HEK293T (cell line): ENCODE measurements at regions not wholly inside any gene's neighbourhood (a gene's known extent, or its start where the extent isn't known, plus 50 kb on each side); places are given as distances from the start of the nearest gene placed in this dataset.

Source experiments
- CTCF ChIA-PET: fragments of 350-600 bp; formaldehyde crosslinking; extraction: SDS; loops from one replicate; lab custom pipeline; 2021; ENCODE audit warnings: antibody characterized with exemption, inconsistent platforms; lab: Yijun Ruan, JAX
- POLR2A ChIA-PET: fragments of 350-600 bp; formaldehyde crosslinking; extraction: SDS; loops from one replicate; lab custom pipeline; 2020; ENCODE audit warnings: antibody characterized with exemption, inconsistent platforms; lab: Yijun Ruan, JAX
- DNase-seq: peaks from one replicate; pipeline ENCODE4 v3.0.0; 2012; ENCODE audit warnings: mixed read lengths; ENCODE audit errors: extremely low spot score
- ARNT ChIP-seq: fragments of 450-650 bp; IDR thresholded peaks from 2 replicates; pipeline ENCODE4 v1.6.1; 2017; ENCODE audit warnings: mild to moderate bottlenecking
- BHLHE40 ChIP-seq: fragments of 450-650 bp; IDR thresholded peaks from 2 replicates; pipeline ENCODE4 v1.6.1; 2016; ENCODE audit warnings: mild to moderate bottlenecking, moderate library complexity, borderline replicate concordance
- CTBP1 ChIP-seq: fragments of 450-650 bp; IDR thresholded peaks from 2 replicates; pipeline ENCODE4 v1.6.1; 2016; ENCODE audit warnings: borderline replicate concordance
- ELF4 ChIP-seq: fragments of 450-650 bp; IDR thresholded peaks from 2 replicates; pipeline ENCODE4 v1.6.1; 2017; ENCODE audit warnings: antibody characterized with exemption
- FOXA1 ChIP-seq: fragments of 450-650 bp; IDR thresholded peaks from 2 replicates; pipeline ENCODE4 v1.6.1; 2016; ENCODE audit warnings: mild to moderate bottlenecking
- FOXK2 ChIP-seq: fragments of 450-650 bp; IDR thresholded peaks from 2 replicates; pipeline ENCODE4 v1.6.1; 2016; ENCODE audit warnings: mild to moderate bottlenecking
- FOXM1 ChIP-seq: fragments of 450-650 bp; IDR thresholded peaks from 2 replicates; pipeline ENCODE4 v1.6.1; 2017; ENCODE audit warnings: mild to moderate bottlenecking, borderline replicate concordance
- HDGF ChIP-seq: fragments of 450-650 bp; IDR thresholded peaks from 2 replicates; pipeline ENCODE4 v1.6.1; 2017; ENCODE audit warnings: antibody characterized with exemption, borderline replicate concordance
- L3MBTL2 ChIP-seq: fragments of 450-650 bp; conservative IDR thresholded peaks from 2 replicates; pipeline ENCODE4 v1.6.1; 2016; ENCODE audit warnings: mild to moderate bottlenecking
- LEF1 ChIP-seq: fragments of 450-650 bp; IDR thresholded peaks from 2 replicates; pipeline ENCODE4 v1.6.1; 2017; ENCODE audit warnings: mild to moderate bottlenecking, borderline replicate concordance
- NFRKB ChIP-seq: fragments of 450-650 bp; IDR thresholded peaks from 2 replicates; pipeline ENCODE4 v1.6.1; 2016; ENCODE audit warnings: mild to moderate bottlenecking, moderate library complexity
- SP1 ChIP-seq: fragments of 450-650 bp; IDR thresholded peaks from 2 replicates; pipeline ENCODE4 v1.6.1; 2017
- SUZ12 ChIP-seq: fragments of 450-650 bp; IDR thresholded peaks from 2 replicates; pipeline ENCODE4 v1.6.1; 2016; ENCODE audit warnings: mild to moderate bottlenecking
- TARDBP ChIP-seq: fragments of 450-650 bp; IDR thresholded peaks from 2 replicates; pipeline ENCODE4 v1.6.1; 2016
- ZNF384 ChIP-seq: fragments of 450-650 bp; IDR thresholded peaks from 2 replicates; pipeline ENCODE4 v1.6.1; 2016
- TF ChIP-seq, protein P1 (sequence below): fragments of 450-650 bp; IDR thresholded peaks from 2 replicates; pipeline ENCODE4 v1.6.1; 2016

DNA sequence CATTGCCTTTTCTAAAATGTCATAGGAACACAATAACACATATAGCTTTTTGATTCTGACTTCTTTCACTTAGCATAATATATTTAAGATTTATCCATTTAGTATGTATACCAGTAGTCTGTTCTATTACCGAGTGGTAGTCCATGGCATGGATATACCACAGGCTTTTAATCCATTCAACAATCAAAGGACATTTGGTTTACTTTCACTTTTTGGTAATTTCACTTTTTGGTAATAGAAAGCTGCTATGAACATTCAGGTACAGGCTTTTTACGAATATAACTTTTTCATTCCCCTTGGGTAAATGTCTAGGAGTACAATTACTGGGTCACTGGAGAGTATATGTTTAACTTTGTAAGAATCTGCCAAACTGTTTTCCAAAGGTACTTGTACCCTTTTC, 100.7 kb upstream of the PRICKLE1 start:
- TF ChIP-seq, protein P1, sequence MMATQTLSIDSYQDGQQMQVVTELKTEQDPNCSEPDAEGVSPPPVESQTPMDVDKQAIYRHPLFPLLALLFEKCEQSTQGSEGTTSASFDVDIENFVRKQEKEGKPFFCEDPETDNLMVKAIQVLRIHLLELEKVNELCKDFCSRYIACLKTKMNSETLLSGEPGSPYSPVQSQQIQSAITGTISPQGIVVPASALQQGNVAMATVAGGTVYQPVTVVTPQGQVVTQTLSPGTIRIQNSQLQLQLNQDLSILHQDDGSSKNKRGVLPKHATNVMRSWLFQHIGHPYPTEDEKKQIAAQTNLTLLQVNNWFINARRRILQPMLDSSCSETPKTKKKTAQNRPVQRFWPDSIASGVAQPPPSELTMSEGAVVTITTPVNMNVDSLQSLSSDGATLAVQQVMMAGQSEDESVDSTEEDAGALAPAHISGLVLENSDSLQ = no peak
- TF ChIP-seq FOXM1 (no peak), L3MBTL2 (no peak)
- ChIA-PET POLR2A (no interaction called here), CTCF (no interaction called here)
- DNase-seq = no peak

DNA sequence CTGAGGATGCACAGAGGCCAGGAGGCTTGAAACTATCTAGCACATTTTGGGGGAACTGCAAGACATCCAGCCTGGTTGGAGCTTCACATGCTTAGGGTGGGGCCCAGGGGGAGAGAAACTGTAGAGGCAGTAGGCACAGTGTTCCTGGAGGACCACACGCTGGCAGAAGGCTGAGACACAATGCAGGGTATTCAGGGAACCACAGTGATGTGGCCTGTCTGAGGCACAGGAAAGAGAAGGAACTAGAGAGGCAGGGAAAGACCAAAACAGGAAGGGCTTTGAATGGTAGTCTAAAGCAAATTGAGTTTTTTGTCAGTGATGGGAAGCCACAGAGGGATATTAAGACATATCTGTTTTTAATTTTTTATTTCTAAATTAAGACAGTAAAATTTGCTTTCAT, 100.2 kb upstream of the PRICKLE1 start:
- ChIA-PET CTCF (no interaction called here), POLR2A (no interaction called here)
- no peak for DNase-seq
- no peak for TF ChIP-seq CTBP1
- no peak for TF ChIP-seq SUZ12
- no peak for TF ChIP-seq ZNF384
- no peak for TF ChIP-seq LEF1
- no peak for TF ChIP-seq SP1
- no peak for TF ChIP-seq L3MBTL2
- TF ChIP-seq BHLHE40 = no peak
- TF ChIP-seq ARNT = no peak
- TF ChIP-seq FOXM1 = no peak
- TF ChIP-seq NFRKB = no peak
- TF ChIP-seq, protein P1 = no peak
- TF ChIP-seq ELF4 = no peak
- TF ChIP-seq HDGF = no peak

DNA sequence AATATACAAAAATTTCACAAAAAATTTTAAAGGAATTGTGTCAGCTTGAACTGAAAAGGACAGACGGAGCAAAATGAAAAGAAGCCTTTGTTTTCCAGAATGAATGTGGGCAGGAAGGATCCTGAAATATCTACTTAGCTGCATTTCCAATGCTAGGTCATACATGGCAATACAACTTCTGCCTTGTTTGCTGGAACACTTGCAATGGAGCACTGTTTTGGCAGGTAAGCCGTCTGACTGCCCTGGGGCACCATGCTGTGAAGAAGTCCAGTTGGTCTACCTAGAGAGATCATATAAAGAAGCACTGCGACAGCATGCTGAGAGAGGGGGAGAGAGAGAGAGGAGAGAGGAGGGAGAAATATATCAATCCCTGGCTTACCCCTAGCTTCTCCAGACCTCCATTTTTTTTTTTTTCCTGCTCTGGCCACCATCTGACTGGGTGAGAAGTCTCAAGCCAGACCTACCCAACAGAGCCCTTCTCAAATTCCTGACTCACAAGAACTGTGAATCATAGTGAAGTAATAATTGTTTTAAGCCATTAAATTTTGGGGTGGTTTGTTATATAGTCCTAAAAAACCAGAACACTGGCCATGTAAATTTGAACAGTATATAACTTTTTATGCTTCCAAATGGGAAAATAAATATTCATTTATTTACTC, 97.1 kb upstream of the PRICKLE1 start:
- CTCF ChIA-PET = no interaction called here
- DNase-seq = no peak
- POLR2A ChIA-PET = no interaction called here
- no peak for TF ChIP-seq ELF4
- no peak for TF ChIP-seq BHLHE40
- TF ChIP-seq HDGF = no peak
- TF ChIP-seq FOXA1 = no peak

DNA sequence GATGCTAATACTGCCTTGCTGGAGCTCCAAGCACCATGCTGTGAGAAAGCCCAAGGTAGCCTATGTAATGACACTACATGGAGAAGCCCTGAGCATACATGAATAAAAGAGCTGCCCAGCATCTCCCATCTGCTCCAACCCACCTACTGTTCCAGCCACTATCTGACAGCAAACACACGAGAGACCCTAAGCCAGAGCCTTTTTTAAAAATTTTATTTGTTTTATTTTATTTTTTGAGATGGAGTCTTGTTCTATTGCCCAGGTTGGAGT, 95.2 kb upstream of the PRICKLE1 start:
- no peak for TF ChIP-seq BHLHE40
- TF ChIP-seq CTBP1 = no peak
- TF ChIP-seq LEF1 = no peak
- no peak for TF ChIP-seq FOXK2
- POLR2A ChIA-PET = no interaction called here
- CTCF ChIA-PET = no interaction called here

DNA sequence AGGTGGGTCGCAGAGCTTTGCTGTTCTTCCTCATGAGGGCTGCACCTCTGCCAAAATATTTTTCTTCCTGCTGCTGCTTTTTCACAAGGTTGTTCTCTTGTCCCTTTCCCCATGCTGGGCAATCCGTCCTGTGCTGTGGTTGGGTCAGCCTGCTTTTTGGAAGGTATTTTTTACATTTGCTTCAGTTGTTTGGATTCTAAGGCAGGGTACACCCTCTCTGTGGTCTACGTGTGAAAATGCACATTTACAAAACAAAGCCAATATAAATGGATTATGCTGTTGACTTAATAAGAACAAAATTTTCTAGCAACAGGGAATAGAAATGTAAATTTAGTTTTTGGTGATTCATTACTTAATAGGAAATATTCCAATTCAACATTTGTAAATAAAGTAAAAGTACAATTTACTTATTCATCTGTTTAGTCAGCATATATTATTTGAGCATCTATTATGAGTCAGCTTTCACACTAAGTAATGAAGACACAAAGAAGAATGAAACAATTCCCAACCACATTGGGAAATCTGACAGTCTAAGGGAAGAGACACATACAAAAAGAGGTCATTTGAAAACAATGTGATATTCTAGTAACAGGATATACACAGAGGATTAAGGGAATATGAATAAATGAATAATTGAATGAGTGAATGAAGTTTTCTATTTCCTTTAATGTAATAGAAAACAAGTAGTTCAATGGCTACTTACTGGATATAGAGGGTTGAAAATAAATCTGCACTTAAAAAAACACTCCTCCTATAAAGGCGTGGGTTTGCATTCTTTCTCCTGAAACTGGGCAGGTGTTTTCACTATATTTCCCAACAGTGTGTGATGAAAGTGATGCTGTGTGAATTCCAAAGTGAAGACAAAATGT, 94.6 kb upstream of the PRICKLE1 start:
- DNase-seq = no peak
- CTCF ChIA-PET = no interaction called here
- POLR2A ChIA-PET = no interaction called here
- TF ChIP-seq ELF4 (no peak), SP1 (no peak), FOXM1 (no peak), ARNT (no peak), NFRKB (no peak), HDGF (no peak), LEF1 (no peak), L3MBTL2 (no peak), TARDBP (no peak), FOXK2 (no peak), SUZ12 (no peak), CTBP1 (no peak), FOXA1 (no peak), ZNF384 (no peak), BHLHE40 (no peak)
- TF ChIP-seq, protein P1 = no peak

More for the DNA sequence above, 95.2 kb upstream of the PRICKLE1 start:
- no peak for DNase-seq

DNA sequence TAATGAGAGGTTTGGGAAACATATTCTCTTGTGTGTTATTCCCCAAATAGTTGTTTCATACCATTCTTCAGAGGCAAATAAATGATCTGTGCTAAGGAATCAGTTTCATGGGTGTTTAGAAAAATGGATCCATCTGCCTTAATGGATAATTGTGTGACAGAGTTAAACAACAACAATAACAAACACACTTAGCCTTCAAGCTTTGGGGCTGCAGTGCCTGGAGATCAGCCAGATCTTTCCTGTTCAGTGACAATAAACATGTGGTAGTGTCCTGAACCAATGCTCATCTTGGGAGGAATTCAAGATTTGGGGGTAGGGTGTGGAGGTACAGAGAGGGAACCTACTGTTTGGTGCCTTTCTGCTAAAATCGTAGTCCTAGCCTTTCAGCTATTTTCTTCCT, 93.7 kb upstream of the PRICKLE1 start:
- POLR2A ChIA-PET = no interaction called here
- DNase-seq = no peak
- no peak for TF ChIP-seq SP1
- no peak for TF ChIP-seq ARNT
- no peak for TF ChIP-seq L3MBTL2
- TF ChIP-seq FOXA1 = no peak
- TF ChIP-seq TARDBP = no peak
- no peak for TF ChIP-seq SUZ12
- TF ChIP-seq ZNF384 = no peak
- TF ChIP-seq, protein P1 = no peak
- no peak for TF ChIP-seq ELF4
- TF ChIP-seq FOXK2 = no peak
- no peak for TF ChIP-seq LEF1
- TF ChIP-seq BHLHE40 = no peak
- TF ChIP-seq CTBP1 = no peak
- CTCF ChIA-PET = no interaction called here
